GM18517 (cell line): ENCODE measurements at regions not wholly inside any gene's neighbourhood (a gene's known extent, or its start where the extent isn't known, plus 50 kb on each side); places are given as distances from the start of the nearest gene placed in this dataset.

ENCODE experiments used
- ATAC-seq: cut with Tn5 transposase; IDR thresholded peaks from one replicate; pipeline ENCODE4 v1.9.1; 2021; ENCODE audit warnings: mild to moderate bottlenecking, moderate library complexity; ENCODE audit not compliant: unreplicated experiment

- ATAC-seq = no peak
These were observed 86.7 kb upstream of the TECRL start for GRCh38 chr4:64495946-64496345.

DNA sequence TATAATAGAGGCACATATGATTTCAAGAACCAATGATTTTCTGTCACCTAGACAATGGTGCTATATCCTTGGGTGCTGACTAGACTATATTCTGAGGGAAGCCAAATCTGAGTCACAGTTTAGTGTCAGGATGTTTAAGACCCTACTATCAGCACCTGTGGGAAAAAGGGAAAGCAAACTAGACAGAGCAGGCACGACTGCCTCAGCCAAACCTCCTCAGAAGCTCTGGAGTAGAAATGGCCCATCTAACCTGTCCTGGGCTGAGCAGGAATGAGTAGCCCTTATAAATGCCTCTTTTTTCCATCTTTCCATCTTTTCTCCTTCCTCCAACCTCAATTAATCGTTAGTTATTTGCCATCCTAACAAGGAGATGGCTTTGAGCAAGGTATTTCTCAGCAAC is 80.4 kb upstream of the TECRL start:
- no peak for ATAC-seq

DNA sequence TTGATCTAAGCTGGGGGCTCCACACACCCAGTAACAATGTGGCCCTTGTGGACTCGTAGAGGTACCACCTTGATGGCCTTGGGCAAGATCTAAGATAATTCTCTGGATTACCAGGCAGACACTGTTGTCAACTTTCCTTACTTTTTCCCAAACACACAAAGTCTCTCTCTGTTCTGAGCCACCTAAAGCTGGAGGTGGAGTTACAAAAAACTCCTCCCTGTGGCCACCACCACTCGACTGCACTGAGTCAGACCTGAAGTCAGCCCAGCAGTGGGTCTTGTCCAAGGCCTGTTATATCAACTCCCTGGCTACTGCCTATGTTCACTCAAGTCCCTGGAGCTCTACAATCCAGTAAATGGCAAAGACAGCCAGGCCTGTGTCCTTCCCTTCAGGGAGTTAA is 70.1 kb upstream of the TECRL start:
- no peak for ATAC-seq

DNA sequence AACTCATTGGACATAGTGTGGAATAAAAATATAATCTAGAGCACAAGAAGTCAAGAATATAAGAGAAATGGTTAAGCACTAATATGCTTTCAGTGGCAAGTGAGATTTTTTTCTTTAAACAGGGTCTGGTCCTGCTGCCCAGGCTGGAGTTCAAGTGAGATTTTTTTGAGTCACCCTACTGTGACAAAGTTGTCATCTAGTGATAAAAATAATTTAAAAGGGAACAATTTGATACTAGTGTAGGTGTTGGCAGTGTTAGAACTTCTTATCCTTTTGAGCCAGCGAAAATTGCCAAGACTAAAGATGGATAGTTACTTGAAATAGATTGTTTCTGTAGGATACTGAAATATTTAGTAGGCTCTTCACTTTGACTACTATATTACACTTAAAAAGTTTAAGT is 67.9 kb upstream of the TECRL start:
- ATAC-seq = no peak

- no peak for ATAC-seq
These were observed 56.0 kb upstream of the TECRL start for GRCh38 chr4:64465263-64465662.

DNA sequence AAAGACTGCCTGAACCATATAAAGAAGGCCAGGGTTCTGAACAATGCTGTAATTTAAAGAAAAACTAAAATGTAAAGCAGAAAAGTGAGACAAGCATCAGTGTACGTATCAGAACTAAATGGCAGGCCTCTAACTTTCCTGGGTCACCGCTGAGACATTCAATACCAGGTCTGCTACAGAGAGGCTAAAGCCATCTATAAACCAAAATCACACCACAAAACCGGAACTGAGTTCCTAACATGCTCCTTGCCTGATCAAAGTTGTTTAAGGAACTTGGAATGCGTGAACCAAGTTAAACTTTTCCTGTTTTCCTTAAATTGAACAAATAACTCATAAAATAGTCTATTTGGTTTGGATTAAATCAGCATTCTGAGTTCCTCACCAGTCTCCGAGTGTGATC is 55.3 kb upstream of the TECRL start:
- ATAC-seq = no peak
